Mesodermal cell (in vitro differentiated cells): ENCODE measurements at regions not wholly inside any gene's neighbourhood (a gene's known extent, or its start where the extent isn't known, plus 50 kb on each side); places are given as distances from the start of the nearest gene placed in this dataset.
"Not testable (repeated sequence)": the region's sequence is repeated elsewhere in the genome, so short reads cannot be mapped to it uniquely, and the experiment has no call there.

Experiments
- H3K27ac ChIP-seq: 2 replicates; pipeline ENCODE4 v1.7.0; 2013; ENCODE audit warnings: mild to moderate bottlenecking, low read depth, low read length, moderate library complexity; ENCODE audit not compliant: severe bottlenecking
- H3K36me3 ChIP-seq: 2 replicates; pipeline ENCODE4 v1.7.1; 2013; ENCODE audit warnings: mild to moderate bottlenecking, low read length, moderate library complexity; ENCODE audit not compliant: control insufficient read depth, insufficient read depth
- H3K4me1 ChIP-seq: one replicate; pipeline ENCODE4 v1.7.1; 2013; ENCODE audit warnings: mild to moderate bottlenecking, low read length; ENCODE audit not compliant: insufficient read depth, control insufficient read depth, poor library complexity, severe bottlenecking
- H3K4me3 ChIP-seq: 2 replicates; pipeline ENCODE4 v1.7.0; 2013; ENCODE audit warnings: low read length, control low read depth, mild to moderate bottlenecking; ENCODE audit not compliant: insufficient read depth, poor library complexity, severe bottlenecking; ENCODE audit errors: extremely low read depth
- H3K9me3 ChIP-seq: 2 replicates; pipeline ENCODE4 v1.7.1; 2013; ENCODE audit warnings: mild to moderate bottlenecking, low read length, moderate library complexity; ENCODE audit not compliant: control insufficient read depth
- WGBS, 2 experiments: methylation state at CpG; one replicate each; pipeline ENCODE4 v1.1.5; 2013; ENCODE audit warnings: missing lambda C conversion rate in 2 of 2; ENCODE audit not compliant: insufficient coverage in 2 of 2; 5-methylcytosine and 5-hydroxymethylcytosine counted together

GRCh38 chrX:34341814-34342213 lies 209.7 kb upstream of the FAM47A start:
- WGBS, 2 experiments, result 75 to 100% methylated on average over 1 of the region's 4 CpGs

GRCh38 chrX:34341258-34341657 lies 209.1 kb upstream of the FAM47A start:
- H3K27ac ChIP-seq, result no peak overlapping the region
- H3K4me1 ChIP-seq, result no peaks in the 10 kb centered on the region
- no peak overlapping the region for H3K4me3 ChIP-seq
- H3K9me3 ChIP-seq, result no peaks in the 10 kb centered on the region
- H3K36me3 ChIP-seq, result no peaks in the 10 kb centered on the region

More at GRCh38 chrX:34341814-34342213, 209.7 kb upstream of the FAM47A start:
- no peak overlapping the region for H3K27ac ChIP-seq
- H3K9me3 ChIP-seq, result no peaks in the 10 kb centered on the region
- no peaks in the 10 kb centered on the region for H3K36me3 ChIP-seq
- H3K4me1 ChIP-seq, result no peaks in the 10 kb centered on the region
- no peak overlapping the region for H3K4me3 ChIP-seq

DNA sequence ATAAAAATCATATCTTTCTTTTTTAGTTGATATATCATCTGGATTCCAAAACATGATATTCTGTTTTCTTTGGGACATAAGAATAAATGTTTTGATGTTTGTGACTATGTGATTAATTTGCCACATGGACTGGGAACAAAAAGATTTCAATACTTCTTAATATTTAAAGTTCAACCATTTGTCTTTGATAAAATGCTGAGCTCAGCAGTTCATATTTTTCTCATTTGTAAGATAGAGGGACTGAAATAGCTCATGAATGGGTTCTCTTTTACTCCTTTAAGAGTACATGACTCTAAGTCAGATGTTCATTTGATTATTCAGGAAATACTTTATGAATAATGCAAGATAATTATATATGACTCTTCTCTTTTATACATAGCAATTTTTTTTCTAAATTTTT lies 205.9 kb upstream of the FAM47A start:
- Histone ChIP-seq H3K9me3 (no peaks in the 10 kb centered on the region), H3K27ac (no peak overlapping the region), H3K36me3 (no peaks in the 10 kb centered on the region), H3K4me1 (no peaks in the 10 kb centered on the region), H3K4me3 (no peak overlapping the region)

GRCh38 chrX:34335376-34335775 lies 203.3 kb upstream of the FAM47A start:
- WGBS, 2 experiments, result 83 to 100% methylated on average over 1 of the region's 2 CpGs
- not testable (repeated sequence) for H3K36me3 ChIP-seq, H3K4me3 ChIP-seq, H3K27ac ChIP-seq, H3K4me1 ChIP-seq, H3K9me3 ChIP-seq

DNA sequence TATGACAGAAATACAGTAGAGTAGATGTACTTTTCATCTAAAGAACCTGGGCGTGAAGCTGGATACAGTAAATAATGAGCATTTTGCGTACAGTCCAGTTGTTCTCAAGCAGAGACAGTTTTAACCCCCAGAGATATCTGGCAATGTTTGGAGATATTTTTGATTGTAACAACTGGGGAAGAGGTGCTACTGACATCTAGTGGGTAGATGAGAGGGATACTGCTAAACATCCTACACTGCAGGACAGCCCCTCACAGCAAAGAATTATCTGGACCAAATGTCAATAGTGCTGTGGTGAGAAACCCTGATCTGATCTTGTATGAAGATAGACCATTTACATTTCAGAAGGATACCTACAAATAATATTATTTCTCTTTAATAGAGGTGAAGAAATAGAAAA lies 200.2 kb upstream of the FAM47A start:
- Histone ChIP-seq H3K36me3 (no peaks in the 10 kb centered on the region), H3K27ac (no peak overlapping the region), H3K4me3 (no peak overlapping the region), H3K4me1 (no peaks in the 10 kb centered on the region), H3K9me3 (no peaks in the 10 kb centered on the region)
- no CpG with 5 or more reads among the region's 2 CpGs for WGBS, 2 experiments

GRCh38 chrX:34325460-34325859 lies 193.3 kb upstream of the FAM47A start:
- Histone ChIP-seq H3K4me3 (no peak overlapping the region), H3K36me3 (no peaks in the 10 kb centered on the region), H3K9me3 (no peaks in the 10 kb centered on the region), H3K4me1 (no peaks in the 10 kb centered on the region), H3K27ac (no peak overlapping the region)
- WGBS, 2 experiments, result 60% methylated on average over 1 of the region's 2 CpGs; no CpG with 5 or more reads in 1 of the 2 experiments

DNA sequence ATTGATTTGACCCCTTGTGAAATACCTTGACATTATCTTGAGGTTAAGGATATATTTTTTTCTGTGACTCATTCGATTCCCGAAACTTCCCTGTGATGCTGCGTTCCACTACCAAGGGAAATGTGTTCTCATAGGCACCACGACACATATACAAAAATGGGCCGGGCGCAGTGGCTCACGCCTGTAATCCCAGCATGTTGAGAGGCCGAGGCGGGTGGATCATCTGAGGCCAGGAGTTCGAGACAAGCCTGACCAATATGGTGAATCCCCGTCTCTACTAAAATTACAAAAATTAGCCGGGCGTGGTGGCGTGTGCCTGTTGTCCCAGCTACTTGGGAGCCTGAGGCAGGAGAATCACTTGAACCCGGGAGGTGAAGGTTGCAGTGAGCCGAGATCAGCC lies 188.3 kb upstream of the FAM47A start:
- H3K27ac ChIP-seq, H3K4me3 ChIP-seq, H3K4me1 ChIP-seq, H3K36me3 ChIP-seq, H3K9me3 ChIP-seq: not testable (repeated sequence)
- 80 to 97% methylated on average over 3 to 8 of the region's 16 CpGs for WGBS, 2 experiments

- no CpG with 5 or more reads among the region's 1 CpG for WGBS, 2 experiments
These were observed 168.8 kb upstream of the FAM47A start for GRCh38 chrX:34300871-34301270.

DNA sequence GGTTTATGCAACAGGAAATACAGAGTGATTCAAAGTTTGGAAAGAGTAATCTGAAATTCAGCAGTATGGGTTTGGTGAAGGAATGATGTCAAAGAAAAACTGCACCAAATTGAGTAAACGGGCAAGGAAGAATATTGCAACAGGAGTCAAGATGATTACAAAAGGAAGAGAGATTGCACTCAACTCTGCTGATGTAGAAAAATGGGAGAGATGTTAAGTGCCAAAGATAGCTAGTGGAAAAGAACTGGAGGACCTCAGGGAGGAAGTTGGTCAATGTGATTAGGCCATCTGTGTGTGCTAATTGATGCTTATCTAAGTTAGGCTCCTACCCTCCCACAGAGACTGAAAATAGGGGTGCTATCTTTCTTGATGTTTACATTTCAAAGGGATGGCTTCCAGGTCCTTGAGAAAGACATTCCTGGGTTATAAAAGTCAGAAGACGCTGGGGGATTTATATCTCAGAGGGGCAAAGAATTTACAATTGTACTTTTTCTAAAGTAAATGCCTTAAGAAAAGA lies 167.4 kb upstream of the FAM47A start:
- 78 to 88% methylated on average over 1 of the region's 2 CpGs for WGBS, 2 experiments
- Histone ChIP-seq H3K36me3 (no peaks in the 10 kb centered on the region), H3K27ac (no peak overlapping the region), H3K4me1 (no peaks in the 10 kb centered on the region), H3K4me3 (no peak overlapping the region), H3K9me3 (no peaks in the 10 kb centered on the region)

More at GRCh38 chrX:34300871-34301270, 168.8 kb upstream of the FAM47A start:
- Histone ChIP-seq H3K36me3 (no peaks in the 10 kb centered on the region), H3K4me1 (no peaks in the 10 kb centered on the region), H3K4me3 (no peak overlapping the region), H3K9me3 (no peaks in the 10 kb centered on the region), H3K27ac (no peak overlapping the region)

- 92% methylated on average over 4 of the region's 6 CpGs; no CpG with 5 or more reads in 1 of the 2 experiments for WGBS, 2 experiments
- no peaks in the 10 kb centered on the region for H3K36me3 ChIP-seq
These were observed 162.6 kb upstream of the FAM47A start for GRCh38 chrX:34294665-34295064.

DNA sequence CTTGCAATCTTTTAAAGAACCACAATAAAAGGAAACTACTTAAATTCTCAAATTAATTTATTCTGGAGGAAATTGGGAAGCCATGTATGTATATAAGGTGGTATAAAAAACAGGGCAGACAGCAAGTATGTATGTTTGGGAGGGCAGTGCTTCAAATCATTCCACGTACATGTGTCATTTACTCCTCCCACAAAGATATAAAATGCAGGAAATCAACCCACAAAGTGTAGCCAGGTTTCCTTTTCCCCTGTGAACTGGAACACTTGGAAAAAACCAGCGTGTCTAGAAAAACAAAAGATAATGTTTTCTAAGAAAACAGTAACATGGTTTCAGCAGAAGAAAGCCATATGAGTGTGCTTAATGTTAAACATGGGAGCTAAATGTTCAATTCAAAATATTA lies 156.7 kb upstream of the FAM47A start:
- Histone ChIP-seq H3K4me1 (no peaks in the 10 kb centered on the region), H3K36me3 (no peaks in the 10 kb centered on the region), H3K9me3 (no peaks in the 10 kb centered on the region), H3K4me3 (no peak overlapping the region), H3K27ac (no peak overlapping the region)
- WGBS, 2 experiments, result no CpG with 5 or more reads among the region's 2 CpGs

More at GRCh38 chrX:34294665-34295064, 162.6 kb upstream of the FAM47A start:
- H3K9me3 ChIP-seq, result no peaks in the 10 kb centered on the region
- H3K27ac ChIP-seq, result no peak overlapping the region
- no peak overlapping the region for H3K4me3 ChIP-seq
- no peaks in the 10 kb centered on the region for H3K4me1 ChIP-seq
